ENCODE measurements at regions not wholly inside any gene's neighbourhood (a gene's known extent, or its start where the extent isn't known, plus 50 kb on each side); places are given as distances from the start of the nearest gene placed in this dataset.

DNA sequence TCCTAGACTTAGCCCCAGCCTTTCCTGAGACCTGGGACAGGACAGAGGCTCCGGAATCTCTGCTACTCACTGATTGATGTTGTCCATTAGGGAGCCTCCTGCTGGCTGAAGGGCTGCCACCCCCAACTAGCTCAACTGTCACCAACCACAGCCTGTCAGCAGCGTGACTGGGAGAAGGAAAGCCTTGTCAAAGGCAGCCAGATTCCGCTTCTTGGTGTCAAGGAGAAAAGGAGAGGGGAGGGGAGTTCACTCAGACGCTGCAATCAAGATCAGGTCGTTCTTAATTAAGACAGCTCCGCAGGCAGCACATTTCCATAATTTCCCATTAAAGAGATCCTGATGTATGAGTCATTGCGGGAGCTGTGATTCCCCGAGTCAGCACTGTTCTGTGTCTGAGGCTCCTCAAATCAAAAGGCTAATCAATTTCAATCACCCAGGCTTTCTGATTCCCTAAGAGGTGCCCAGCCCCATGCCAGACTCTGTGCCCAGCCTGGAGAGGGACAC lies 152.8 kb upstream of the ZBED5 start:
- TF ChIP-seq, protein P1, sequence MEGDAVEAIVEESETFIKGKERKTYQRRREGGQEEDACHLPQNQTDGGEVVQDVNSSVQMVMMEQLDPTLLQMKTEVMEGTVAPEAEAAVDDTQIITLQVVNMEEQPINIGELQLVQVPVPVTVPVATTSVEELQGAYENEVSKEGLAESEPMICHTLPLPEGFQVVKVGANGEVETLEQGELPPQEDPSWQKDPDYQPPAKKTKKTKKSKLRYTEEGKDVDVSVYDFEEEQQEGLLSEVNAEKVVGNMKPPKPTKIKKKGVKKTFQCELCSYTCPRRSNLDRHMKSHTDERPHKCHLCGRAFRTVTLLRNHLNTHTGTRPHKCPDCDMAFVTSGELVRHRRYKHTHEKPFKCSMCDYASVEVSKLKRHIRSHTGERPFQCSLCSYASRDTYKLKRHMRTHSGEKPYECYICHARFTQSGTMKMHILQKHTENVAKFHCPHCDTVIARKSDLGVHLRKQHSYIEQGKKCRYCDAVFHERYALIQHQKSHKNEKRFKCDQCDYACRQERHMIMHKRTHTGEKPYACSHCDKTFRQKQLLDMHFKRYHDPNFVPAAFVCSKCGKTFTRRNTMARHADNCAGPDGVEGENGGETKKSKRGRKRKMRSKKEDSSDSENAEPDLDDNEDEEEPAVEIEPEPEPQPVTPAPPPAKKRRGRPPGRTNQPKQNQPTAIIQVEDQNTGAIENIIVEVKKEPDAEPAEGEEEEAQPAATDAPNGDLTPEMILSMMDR (conservative IDR thresholded peaks at IDR 0.05; ENCODE audit: low read depth, low read length): peak; percentile 40
- no peak for TF ChIP-seq EZH2 (IDR thresholded peaks at IDR 0.05; ENCODE audit: borderline replicate concordance, low read depth, low read length, poor library complexity, severe bottlenecking)

Measured in A673 (cell line).